KMS-11 (cell line): ENCODE measurements at regions not wholly inside any gene's neighbourhood (a gene's known extent, or its start where the extent isn't known, plus 50 kb on each side); places are given as distances from the start of the nearest gene placed in this dataset.

Source experiments
- H2AFZ ChIP-seq: fragments of 200-600 bp; sonication (generic); 2 replicates; pipeline ENCODE4 v1.6.1; 2016; ENCODE audit warnings: antibody characterized with exemption, mixed run types, low read depth
- H3K27ac ChIP-seq: fragments of 200-600 bp; sonication (generic); 2 replicates; pipeline ENCODE4 v1.6.1; 2016; ENCODE audit warnings: mild to moderate bottlenecking, mixed run types
- H3K27me3 ChIP-seq: fragments of 200-600 bp; sonication (generic); 2 replicates; pipeline ENCODE4 v1.6.1; 2017; ENCODE audit warnings: mild to moderate bottlenecking, low read depth, mixed run types, moderate library complexity; ENCODE audit not compliant: insufficient read depth
- H3K36me3 ChIP-seq: fragments of 200-600 bp; sonication (generic); 2 replicates; pipeline ENCODE4 v1.6.1; 2017; ENCODE audit warnings: mild to moderate bottlenecking, mixed run types; ENCODE audit not compliant: insufficient read depth
- H3K4me1 ChIP-seq: fragments of 200-600 bp; sonication (generic); 2 replicates; pipeline ENCODE4 v1.6.1; 2016; ENCODE audit warnings: mild to moderate bottlenecking, low read depth, mixed run types; ENCODE audit not compliant: poor library complexity, severe bottlenecking
- H3K4me2 ChIP-seq: fragments of 200-600 bp; sonication (generic); 2 replicates; pipeline ENCODE4 v1.7.0; 2016; ENCODE audit warnings: mild to moderate bottlenecking, mixed run types
- H3K4me3 ChIP-seq: fragments of 200-600 bp; sonication (generic); IDR thresholded peaks from 2 replicates; pipeline ENCODE4 v1.6.1; 2017; ENCODE audit warnings: low read depth, low read length, mixed read lengths; ENCODE audit not compliant: insufficient read depth
- H3K79me2 ChIP-seq: fragments of 200-600 bp; sonication (generic); 2 replicates; pipeline ENCODE4 v1.6.1; 2016; ENCODE audit warnings: low read depth, mixed run types; ENCODE audit not compliant: insufficient read depth
- H3K9ac ChIP-seq: fragments of 200-600 bp; sonication (generic); 2 replicates; pipeline ENCODE4 v1.6.1; 2016; ENCODE audit warnings: mild to moderate bottlenecking, mixed run types
- H4K20me1 ChIP-seq: fragments of 200-600 bp; sonication (generic); 2 replicates; pipeline ENCODE4 v1.6.1; 2016; ENCODE audit warnings: mild to moderate bottlenecking, mixed run types; ENCODE audit not compliant: insufficient read depth
- CTCF ChIP-seq: fragments of 200-600 bp; sonication (generic); conservative IDR thresholded peaks from 2 replicates; pipeline ENCODE4 v1.6.1; 2017; ENCODE audit warnings: low read depth, mild to moderate bottlenecking, antibody characterized with exemption, low read length, moderate library complexity, mixed read lengths

GRCh38 chr11:97738751-97739150 lies 1282.0 kb upstream of the CNTN5 start:
- H3K9ac ChIP-seq = no peak overlapping the region
- no peaks in the 10 kb centered on the region for H3K36me3 ChIP-seq
- no peaks in the 10 kb centered on the region for H3K79me2 ChIP-seq
- H3K4me1 ChIP-seq = no peaks in the 10 kb centered on the region
- no peak overlapping the region for H2AFZ ChIP-seq
- no peaks in the 10 kb centered on the region for H4K20me1 ChIP-seq
- no peak for TF ChIP-seq CTCF
- no peak overlapping the region for H3K27ac ChIP-seq
- no peak overlapping the region for H3K4me2 ChIP-seq
- H3K27me3 ChIP-seq = no peaks in the 10 kb centered on the region
- H3K4me3 ChIP-seq = no peak overlapping the region

DNA sequence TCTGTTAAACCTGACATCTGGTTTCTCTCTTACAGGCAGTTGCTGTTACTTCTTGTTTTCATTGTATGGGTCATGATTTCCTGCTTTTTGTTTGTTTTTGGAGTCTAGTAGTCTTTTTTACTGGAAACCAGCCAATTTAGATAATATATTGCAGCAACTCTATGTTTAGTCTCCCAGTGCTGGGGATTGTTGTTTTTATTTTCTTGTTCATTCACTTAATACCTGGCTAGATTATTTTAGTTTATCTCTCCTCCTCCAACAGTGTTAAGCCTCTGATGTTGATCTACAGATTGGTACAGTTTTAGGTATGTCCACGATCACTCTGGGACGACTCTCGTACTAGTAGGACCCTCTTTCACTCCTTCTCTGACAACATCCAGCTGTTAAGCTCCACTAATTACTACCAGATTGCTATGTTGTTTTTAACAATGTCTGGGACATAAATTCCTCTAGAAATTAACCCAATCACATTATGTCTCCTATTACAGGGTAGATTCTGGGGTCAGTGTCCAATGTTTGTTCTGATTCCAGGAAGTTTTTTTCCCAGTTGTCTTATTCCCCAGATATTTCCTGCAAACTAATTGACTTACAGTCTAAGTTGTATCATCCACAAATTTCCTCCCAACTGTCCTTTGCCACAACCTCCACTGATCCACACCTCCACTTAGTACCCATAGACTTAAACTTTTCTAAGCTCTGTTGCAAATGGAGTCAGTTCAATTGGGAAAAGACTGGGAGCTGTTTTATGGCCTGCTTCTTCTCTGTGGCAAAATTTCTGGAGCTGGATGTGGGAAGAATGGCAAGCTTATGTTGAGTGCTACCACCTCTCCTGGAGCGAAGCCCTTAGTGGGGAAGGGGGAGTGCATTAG lies 1280.6 kb upstream of the CNTN5 start:
- no peak overlapping the region for H3K9ac ChIP-seq
- H2AFZ ChIP-seq = no peak overlapping the region
- no peak overlapping the region for H3K4me3 ChIP-seq
- H4K20me1 ChIP-seq = no peaks in the 10 kb centered on the region
- no peaks in the 10 kb centered on the region for H3K79me2 ChIP-seq
- no peaks in the 10 kb centered on the region for H3K4me1 ChIP-seq
- no peak overlapping the region for H3K4me2 ChIP-seq
- no peak for TF ChIP-seq CTCF
- H3K27me3 ChIP-seq = no peaks in the 10 kb centered on the region
- no peaks in the 10 kb centered on the region for H3K36me3 ChIP-seq
- no peak overlapping the region for H3K27ac ChIP-seq

- Histone ChIP-seq H3K4me3 (no peak overlapping the region), H3K27me3 (no peaks in the 10 kb centered on the region), H3K9ac (no peak overlapping the region), H3K79me2 (no peaks in the 10 kb centered on the region), H2AFZ (no peak overlapping the region), H3K4me1 (no peaks in the 10 kb centered on the region), H3K27ac (no peak overlapping the region), H3K36me3 (no peaks in the 10 kb centered on the region), H3K4me2 (no peak overlapping the region), H4K20me1 (no peaks in the 10 kb centered on the region)
- no peak for TF ChIP-seq CTCF
Observed at GRCh38 chr11:97740801-97741151, 1280.0 kb upstream of the CNTN5 start.

DNA sequence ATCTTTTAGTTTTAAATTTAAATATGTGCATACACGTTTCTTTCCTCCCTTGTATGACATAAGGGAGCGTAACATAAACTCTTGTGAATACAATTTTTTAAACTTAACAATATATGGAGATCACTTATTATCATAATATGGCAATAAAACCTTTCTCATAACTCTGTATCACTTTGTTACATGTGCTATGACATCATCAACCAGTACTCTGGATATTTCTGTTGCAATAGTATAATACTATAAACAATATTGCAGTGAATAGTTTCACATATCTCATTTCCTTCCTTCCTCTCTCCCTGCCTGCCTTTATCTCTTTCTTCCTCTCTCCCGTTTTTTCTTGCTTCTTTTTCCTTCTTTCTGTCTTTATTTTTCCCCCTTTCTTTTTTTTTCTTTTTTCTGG lies 1278.0 kb upstream of the CNTN5 start:
- no peak overlapping the region for H3K4me3 ChIP-seq

More for the DNA sequence above, 1278.0 kb upstream of the CNTN5 start:
- no peak for TF ChIP-seq CTCF
- Histone ChIP-seq H3K4me1 (no peaks in the 10 kb centered on the region), H3K27me3 (no peaks in the 10 kb centered on the region), H3K4me2 (no peak overlapping the region), H4K20me1 (no peaks in the 10 kb centered on the region), H3K27ac (no peak overlapping the region), H3K36me3 (no peaks in the 10 kb centered on the region), H3K9ac (no peak overlapping the region), H3K79me2 (no peaks in the 10 kb centered on the region), H2AFZ (no peak overlapping the region)
